ENCODE measurements at regions not wholly inside any gene's neighbourhood (a gene's known extent, or its start where the extent isn't known, plus 50 kb on each side); places are given as distances from the start of the nearest gene placed in this dataset.

GRCh38 chr11:70544774-70545609 lies 146.7 kb downstream of the CTTN start:
- Mint-ChIP-seq H3K4me3 (no peak overlapping the region), H3K4me1 (no peaks in the 10 kb centered on the region), H3K27me3 (peaks cover 30% of the 10 kb centered on the region), H3K9me3 (peaks cover 4% of the 10 kb centered on the region), H3K36me3 (no peaks in the 10 kb centered on the region), H3K27ac (no peak overlapping the region)
- no peak for ATAC-seq

- Mint-ChIP-seq H3K27ac (no peak overlapping the region), H3K9me3 (peaks cover 4% of the 10 kb centered on the region), H3K4me3 (no peak overlapping the region), H3K36me3 (no peaks in the 10 kb centered on the region), H3K27me3 (peaks cover 30% of the 10 kb centered on the region), H3K4me1 (no peaks in the 10 kb centered on the region)
- ATAC-seq = no peak
These were observed 147.2 kb downstream of the CTTN start for GRCh38 chr11:70545610-70545912.

- Mint-ChIP-seq H3K4me1 (no peaks in the 10 kb centered on the region), H3K4me3 (no peak overlapping the region), H3K9me3 (peaks cover 4% of the 10 kb centered on the region), H3K27me3 (peaks cover 30% of the 10 kb centered on the region), H3K27ac (no peak overlapping the region), H3K36me3 (no peaks in the 10 kb centered on the region)
- ATAC-seq = no peak
These were observed 148.0 kb downstream of the CTTN start for GRCh38 chr11:70546191-70546940.

- peaks cover 30% of the 10 kb centered on the region for H3K27me3 Mint-ChIP-seq
- ATAC-seq = no peak
- H3K4me1 Mint-ChIP-seq = no peaks in the 10 kb centered on the region
- H3K36me3 Mint-ChIP-seq = no peaks in the 10 kb centered on the region
- no peaks in the 10 kb centered on the region for H3K9me3 Mint-ChIP-seq
- no peak overlapping the region for H3K4me3 Mint-ChIP-seq
- H3K27ac Mint-ChIP-seq = no peak overlapping the region
These were observed 149.1 kb downstream of the CTTN start for GRCh38 chr11:70547386-70547785.

DNA sequence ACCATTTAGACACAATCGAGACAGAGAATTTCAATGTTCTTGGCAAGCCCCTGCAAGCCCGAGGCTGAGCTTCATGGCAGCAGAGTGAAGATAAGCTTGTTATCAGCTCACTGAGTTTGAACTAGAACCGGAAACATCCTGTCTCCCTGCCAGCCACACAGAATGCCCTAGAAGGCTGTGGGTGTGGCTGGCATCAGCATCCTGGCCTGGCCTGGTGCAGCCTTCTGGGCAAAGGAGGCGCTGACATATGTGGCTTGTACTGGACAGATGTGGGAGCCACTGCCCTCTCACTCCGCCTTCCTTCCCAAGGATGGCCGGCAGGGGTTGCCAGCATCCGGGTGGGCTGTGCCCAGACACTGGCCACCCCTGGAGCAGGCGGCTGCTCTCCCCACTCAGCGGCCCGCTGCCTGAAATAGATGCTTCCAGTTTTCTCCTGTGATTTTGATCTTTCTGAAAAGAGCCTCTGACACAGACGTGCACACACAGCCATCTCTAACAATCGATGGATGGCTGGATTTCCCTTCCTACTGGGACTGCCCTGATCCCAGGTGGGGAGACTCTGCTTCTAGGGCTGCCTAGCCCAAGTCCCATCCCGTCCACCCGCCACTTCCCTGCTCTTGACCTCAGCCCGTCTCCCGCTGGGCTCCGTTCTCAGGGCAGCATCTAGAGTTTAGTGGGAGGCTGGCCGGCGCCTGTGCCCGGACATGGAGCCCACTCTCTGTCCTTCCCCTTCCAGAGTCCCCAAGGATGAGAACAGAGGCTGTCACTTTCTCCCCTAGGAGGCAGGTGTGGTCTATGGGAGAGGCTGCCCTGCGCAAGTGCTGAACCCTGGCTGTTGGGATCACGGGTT lies 149.7 kb downstream of the CTTN start:
- no peak for ATAC-seq
- Mint-ChIP-seq H3K36me3 (no peaks in the 10 kb centered on the region), H3K27ac (no peak overlapping the region), H3K9me3 (no peaks in the 10 kb centered on the region), H3K27me3 (peaks cover 30% of the 10 kb centered on the region), H3K4me1 (no peaks in the 10 kb centered on the region), H3K4me3 (no peak overlapping the region)

GRCh38 chr11:70548976-70549375 lies 150.6 kb downstream of the CTTN start:
- H3K36me3 Mint-ChIP-seq = no peaks in the 10 kb centered on the region
- H3K27ac Mint-ChIP-seq = no peak overlapping the region
- H3K4me3 Mint-ChIP-seq = no peak overlapping the region
- H3K4me1 Mint-ChIP-seq = no peaks in the 10 kb centered on the region
- peaks cover 30% of the 10 kb centered on the region for H3K27me3 Mint-ChIP-seq
- H3K9me3 Mint-ChIP-seq = no peaks in the 10 kb centered on the region
- ATAC-seq = no peak

DNA sequence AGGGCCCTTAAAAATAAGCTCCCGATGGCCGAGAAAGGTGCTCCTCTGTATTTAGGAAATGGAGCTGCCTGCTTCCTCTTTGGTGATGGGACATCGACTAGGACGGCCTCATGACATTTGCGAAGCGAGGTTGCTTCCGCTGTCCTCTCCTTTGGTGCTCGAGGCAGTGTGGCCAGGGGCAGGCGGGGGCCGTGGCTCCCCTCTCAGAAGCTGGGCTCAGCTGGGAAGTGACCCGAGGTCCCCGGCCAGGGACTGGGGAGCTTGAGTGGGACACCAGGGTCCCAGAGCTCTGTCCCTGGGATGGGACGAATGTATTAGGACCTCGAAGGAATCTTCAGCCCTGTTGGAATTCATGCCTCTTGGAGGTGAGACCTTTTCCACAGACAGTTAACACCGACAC lies 151.1 kb downstream of the CTTN start:
- H3K27me3 Mint-ChIP-seq = peaks cover 30% of the 10 kb centered on the region
- no peak for ATAC-seq
- no peaks in the 10 kb centered on the region for H3K9me3 Mint-ChIP-seq
- no peaks in the 10 kb centered on the region for H3K36me3 Mint-ChIP-seq
- no peak overlapping the region for H3K4me3 Mint-ChIP-seq
- H3K27ac Mint-ChIP-seq = no peak overlapping the region
- H3K4me1 Mint-ChIP-seq = no peaks in the 10 kb centered on the region

GRCh38 chr11:70549796-70550195 lies 151.5 kb downstream of the CTTN start:
- H3K36me3 Mint-ChIP-seq = no peaks in the 10 kb centered on the region
- no peaks in the 10 kb centered on the region for H3K9me3 Mint-ChIP-seq
- no peak for ATAC-seq
- H3K4me1 Mint-ChIP-seq = no peaks in the 10 kb centered on the region
- no peak overlapping the region for H3K4me3 Mint-ChIP-seq
- H3K27ac Mint-ChIP-seq = no peak overlapping the region
- peaks cover 30% of the 10 kb centered on the region for H3K27me3 Mint-ChIP-seq

- H3K4me1 Mint-ChIP-seq = no peaks in the 10 kb centered on the region
- H3K27ac Mint-ChIP-seq = no peak overlapping the region
These were observed 152.3 kb downstream of the CTTN start for GRCh38 chr11:70550456-70551195.

GRCh38 chr11:70551351-70552166 lies 153.2 kb downstream of the CTTN start:
- Mint-ChIP-seq H3K4me3 (no peak overlapping the region), H3K27me3 (peaks cover 17% of the 10 kb centered on the region), H3K4me1 (no peaks in the 10 kb centered on the region), H3K36me3 (no peaks in the 10 kb centered on the region), H3K27ac (no peak overlapping the region), H3K9me3 (no peaks in the 10 kb centered on the region)
- ATAC-seq = no peak

More at GRCh38 chr11:70550456-70551195, 152.3 kb downstream of the CTTN start:
- H3K36me3 Mint-ChIP-seq = no peaks in the 10 kb centered on the region
- peaks cover 26% of the 10 kb centered on the region for H3K27me3 Mint-ChIP-seq
- no peak overlapping the region for H3K4me3 Mint-ChIP-seq
- ATAC-seq = no peak
- no peaks in the 10 kb centered on the region for H3K9me3 Mint-ChIP-seq

GRCh38 chr11:70552167-70553150 lies 154.1 kb downstream of the CTTN start:
- peaks cover 9% of the 10 kb centered on the region for H3K27me3 Mint-ChIP-seq
- no peaks in the 10 kb centered on the region for H3K36me3 Mint-ChIP-seq
- H3K4me3 Mint-ChIP-seq = no peak overlapping the region
- H3K9me3 Mint-ChIP-seq = no peaks in the 10 kb centered on the region
- H3K27ac Mint-ChIP-seq = no peak overlapping the region
- no peak for ATAC-seq
- H3K4me1 Mint-ChIP-seq = no peaks in the 10 kb centered on the region

DNA sequence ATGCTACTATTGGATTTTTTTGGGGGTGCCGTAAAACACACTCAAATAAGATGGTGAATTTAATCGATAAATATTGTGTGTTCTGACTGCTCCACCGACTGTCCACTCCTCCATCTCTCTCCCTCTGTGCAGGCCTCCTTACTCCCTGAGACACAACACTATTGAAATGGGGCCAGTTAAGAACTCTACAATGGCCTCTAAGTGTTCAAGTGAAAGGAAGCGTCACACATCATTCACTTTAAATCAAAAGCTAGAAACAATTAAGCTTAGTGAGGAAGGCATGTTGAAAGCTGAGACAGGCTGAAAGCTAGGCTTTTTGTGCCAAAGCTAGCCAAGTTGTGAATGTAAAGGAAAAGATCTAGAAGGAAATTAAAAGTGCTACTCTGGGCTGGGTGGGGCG lies 156.7 kb downstream of the CTTN start:
- no peak for ATAC-seq
- Mint-ChIP-seq H3K36me3 (no peaks in the 10 kb centered on the region), H3K4me1 (no peaks in the 10 kb centered on the region), H3K4me3 (no peak overlapping the region), H3K27me3 (no peaks in the 10 kb centered on the region), H3K9me3 (no peaks in the 10 kb centered on the region), H3K27ac (no peak overlapping the region)

All from stimulated activated memory B cell treated with anti-CD40 and anti-IgM and Interleukin-4, amounts not matched to agents 10 μg/mL and 1 μg/mL and 100 μg/mL, for 72 hours (primary cell).